GM19452 (cell line): ENCODE measurements at regions not wholly inside any gene's neighbourhood (a gene's known extent, or its start where the extent isn't known, plus 50 kb on each side); places are given as distances from the start of the nearest gene placed in this dataset.
"Not testable (repeated sequence)": the region's sequence is repeated elsewhere in the genome, so short reads cannot be mapped to it uniquely, and the experiment has no call there.

Source experiments
- ATAC-seq: cut with Tn5 transposase; IDR thresholded peaks from one replicate; pipeline ENCODE4 v1.9.1; 2021; ENCODE audit not compliant: unreplicated experiment

DNA sequence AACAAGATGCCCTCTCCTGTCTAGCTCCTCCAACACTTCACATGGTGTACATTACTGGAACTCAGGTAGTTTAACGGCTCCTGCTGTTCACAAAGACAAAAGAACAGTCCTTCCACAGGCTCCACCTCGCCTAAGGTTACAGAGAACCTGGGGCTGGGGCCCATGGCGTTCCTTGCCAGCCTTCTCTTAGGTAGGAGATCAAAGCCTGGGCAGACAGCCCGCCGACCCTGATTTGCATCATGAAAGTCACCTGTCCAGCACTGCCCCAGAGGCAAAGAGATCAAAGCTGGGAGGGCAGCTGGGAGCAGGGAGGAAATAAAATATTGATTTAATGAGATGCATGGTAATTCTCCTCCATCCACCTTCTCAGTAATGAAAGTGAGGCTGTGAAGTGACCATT lies 115.0 kb upstream of the SLIT3 start:
- ATAC-seq: no peak

DNA sequence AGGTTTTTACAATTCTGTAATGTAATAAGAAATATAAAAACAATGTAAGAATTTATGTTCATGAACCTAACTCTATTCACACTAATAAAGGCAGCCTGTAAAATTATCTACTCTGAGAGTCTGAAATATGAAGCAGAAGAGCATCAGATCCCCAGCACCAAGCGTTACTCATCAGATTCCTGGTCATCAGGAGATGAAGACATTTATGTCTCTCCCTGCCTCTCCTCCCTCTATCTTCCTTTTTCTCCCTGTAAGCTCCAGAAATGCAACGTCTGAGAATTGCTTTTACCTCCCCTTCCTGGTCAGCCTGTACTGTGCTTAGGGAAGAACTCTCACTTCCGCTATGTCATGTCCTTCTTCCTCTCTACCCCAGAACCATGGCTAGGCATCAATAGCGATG lies 114.4 kb upstream of the SLIT3 start:
- ATAC-seq: no peak

GRCh38 chr5:169413416-169413815 lies 112.5 kb upstream of the SLIT3 start:
- no peak for ATAC-seq

GRCh38 chr5:169412831-169413230 lies 111.9 kb upstream of the SLIT3 start:
- no peak for ATAC-seq

DNA sequence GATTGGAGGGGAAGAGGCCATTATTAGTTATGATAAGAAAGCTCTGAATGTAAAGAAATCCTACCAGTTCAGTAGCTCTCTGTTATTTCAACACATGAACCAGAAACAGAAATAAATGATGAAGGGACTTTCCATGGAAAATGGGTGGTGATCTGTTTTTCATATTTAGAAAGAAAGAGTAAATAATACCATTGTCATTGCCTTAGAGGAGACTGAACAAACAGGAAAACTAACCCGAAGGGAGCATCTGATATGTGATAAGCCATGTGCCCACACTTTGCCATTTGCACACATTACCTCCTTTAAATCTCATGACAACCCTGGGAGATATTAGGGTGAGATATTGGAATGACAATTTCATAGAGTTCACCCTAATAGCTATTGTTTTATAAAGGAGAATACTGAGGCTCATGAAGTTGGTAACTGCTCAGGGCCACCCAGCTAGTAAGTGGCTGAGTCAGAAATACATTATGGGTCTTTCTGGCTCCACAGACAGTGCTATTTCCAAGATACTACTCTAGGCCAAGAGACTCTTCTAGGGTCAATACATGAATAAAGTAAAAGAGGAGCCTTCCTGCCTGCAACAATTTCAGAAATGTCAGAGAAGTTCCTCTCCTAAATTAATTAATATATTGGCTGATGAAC lies 111.0 kb upstream of the SLIT3 start:
- ATAC-seq: no peak

GRCh38 chr5:169410996-169411783 lies 110.3 kb upstream of the SLIT3 start:
- no peak for ATAC-seq

DNA sequence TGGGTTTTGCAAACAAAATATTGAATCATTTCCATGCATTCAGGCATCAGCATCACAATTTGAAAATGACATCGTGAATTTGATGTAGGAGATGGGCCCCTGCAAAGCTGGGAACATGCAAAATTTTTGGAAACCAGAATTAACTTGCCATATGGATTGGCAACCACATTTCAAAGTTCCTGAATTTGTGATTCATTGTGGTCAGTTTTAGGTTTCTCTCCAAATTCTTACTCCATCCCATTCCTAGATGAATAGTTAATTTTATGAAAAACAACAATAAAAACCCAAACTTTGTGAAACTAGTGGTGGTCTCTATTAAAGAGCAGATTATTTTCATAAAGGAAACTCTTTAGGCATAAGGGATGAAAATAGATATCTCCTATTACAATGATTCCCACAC lies 107.8 kb upstream of the SLIT3 start:
- ATAC-seq: no peak

- ATAC-seq: no peak
These were observed 107.2 kb upstream of the SLIT3 start for GRCh38 chr5:169408171-169408570.

DNA sequence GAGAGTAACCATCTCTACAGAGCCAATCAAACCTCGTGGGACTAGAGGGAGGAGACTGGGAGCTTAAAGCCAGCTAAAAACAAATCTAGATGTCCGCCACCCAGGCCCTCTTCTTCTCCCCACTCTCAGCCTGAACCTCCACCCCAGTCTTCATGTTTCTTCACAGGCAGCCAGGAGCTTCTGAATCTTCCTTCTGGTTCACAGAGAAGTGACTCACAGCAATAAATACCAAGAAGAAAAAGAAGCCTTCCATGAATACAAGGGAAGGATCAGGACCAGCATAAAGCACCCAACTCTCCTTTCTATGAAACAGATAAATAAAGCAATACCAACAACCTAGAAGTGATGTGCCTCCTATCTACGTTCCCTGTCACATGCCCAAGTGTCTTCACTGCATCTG lies 103.3 kb upstream of the SLIT3 start:
- no peak for ATAC-seq

DNA sequence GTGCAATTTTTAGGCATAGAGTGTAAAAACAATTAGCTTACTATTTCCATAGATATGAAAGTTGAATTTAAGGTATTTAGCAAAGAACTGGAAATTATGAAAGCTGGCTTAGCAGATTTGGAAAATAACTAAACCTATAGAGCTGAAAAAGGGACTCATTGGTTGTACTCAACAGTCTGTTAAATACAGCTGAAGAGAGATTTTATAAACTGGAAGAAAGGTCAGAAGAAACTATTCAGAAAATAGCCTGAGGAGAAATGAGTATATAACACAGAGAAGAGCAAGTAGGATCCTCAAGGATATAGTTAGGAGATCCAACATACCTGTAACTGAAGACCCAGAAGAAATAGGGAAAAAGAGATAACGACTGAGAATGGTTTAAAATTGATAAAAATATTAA lies 97.6 kb upstream of the SLIT3 start:
- no peak for ATAC-seq

- ATAC-seq: no peak
These were observed 94.2 kb upstream of the SLIT3 start for GRCh38 chr5:169395136-169395535.

- no peak for ATAC-seq
These were observed 93.4 kb upstream of the SLIT3 start for GRCh38 chr5:169394371-169394770.

DNA sequence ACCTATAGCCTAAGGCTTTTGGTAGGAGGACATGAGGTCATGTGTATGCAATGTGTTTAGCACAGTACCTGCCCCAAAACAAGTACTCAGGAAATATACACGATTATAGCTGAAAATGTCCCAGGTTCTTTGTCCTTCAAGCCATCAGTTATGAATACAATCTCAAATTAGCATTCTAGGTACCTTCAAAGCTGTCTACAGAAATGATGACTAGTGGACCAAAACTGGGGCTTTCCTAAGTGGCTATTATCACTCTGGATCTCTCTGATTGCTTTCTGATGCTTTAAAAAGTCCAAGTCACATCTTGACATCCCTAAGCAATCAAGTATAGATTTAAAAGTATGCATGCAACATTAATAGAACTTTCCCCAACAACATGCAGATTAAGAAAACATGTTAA lies 93.0 kb upstream of the SLIT3 start:
- no peak for ATAC-seq

DNA sequence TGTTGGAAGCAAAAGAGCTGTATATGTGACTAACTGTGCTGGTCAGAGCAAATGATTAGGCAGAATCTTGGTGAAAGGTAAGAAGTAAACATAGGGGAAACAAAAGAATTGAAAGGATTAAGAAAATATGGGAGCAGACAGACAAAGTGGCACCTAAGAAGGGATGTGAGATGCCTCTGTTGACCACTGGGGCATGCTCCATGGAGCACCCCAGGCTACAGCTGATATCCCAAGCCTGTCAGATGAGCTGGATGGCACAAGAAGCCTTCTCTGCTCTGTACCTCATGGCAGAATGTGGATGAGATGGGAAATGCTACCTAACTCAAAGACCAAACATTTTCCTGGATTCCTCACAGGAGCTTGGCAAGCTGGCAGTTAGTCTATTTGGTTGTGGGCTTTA lies 89.3 kb upstream of the SLIT3 start:
- no peak for ATAC-seq

GRCh38 chr5:169389318-169389717 lies 88.4 kb upstream of the SLIT3 start:
- ATAC-seq: no peak

DNA sequence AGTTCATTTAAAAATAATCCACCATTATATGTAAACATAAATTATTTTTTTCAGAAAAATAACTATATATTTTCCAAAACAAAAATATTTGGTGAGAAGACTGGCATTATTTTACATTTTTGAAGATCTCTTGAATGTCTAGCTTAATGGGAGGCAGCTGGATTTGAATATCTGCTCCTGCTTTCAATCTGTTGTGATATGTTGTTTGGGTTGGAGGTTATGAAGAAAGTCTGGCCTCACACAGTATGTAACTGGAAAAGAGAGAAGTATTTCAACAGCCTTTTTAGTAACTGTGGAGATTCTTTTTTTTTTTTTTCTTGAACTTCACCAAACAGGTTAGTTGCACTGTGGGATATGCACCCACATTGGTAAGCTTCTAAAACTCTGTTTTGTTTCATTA lies 84.7 kb upstream of the SLIT3 start:
- ATAC-seq: no peak

DNA sequence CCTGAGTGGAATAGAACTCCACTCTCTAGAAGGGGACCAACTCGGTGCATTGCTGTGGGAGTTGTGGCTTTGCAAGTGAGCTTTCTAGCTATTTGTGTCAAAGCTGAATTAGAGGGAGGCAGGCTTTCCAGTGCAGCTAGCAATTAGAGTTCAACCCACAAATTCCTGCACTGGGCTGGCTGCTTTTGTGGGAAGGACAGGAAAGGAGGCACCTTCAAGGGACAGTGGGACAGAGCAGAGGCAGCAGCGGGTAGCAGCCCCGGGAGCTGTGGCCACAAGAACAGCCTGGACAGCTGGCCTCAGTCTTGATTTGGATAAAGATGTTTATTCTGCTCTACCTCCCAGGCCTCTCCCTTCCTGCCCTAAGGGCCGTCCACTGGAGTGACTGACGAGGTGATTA lies 83.7 kb upstream of the SLIT3 start:
- no peak for ATAC-seq

GRCh38 chr5:169374761-169375160 lies 73.8 kb upstream of the SLIT3 start:
- ATAC-seq: no peak

GRCh38 chr5:169374111-169374510 lies 73.2 kb upstream of the SLIT3 start:
- no peak for ATAC-seq

DNA sequence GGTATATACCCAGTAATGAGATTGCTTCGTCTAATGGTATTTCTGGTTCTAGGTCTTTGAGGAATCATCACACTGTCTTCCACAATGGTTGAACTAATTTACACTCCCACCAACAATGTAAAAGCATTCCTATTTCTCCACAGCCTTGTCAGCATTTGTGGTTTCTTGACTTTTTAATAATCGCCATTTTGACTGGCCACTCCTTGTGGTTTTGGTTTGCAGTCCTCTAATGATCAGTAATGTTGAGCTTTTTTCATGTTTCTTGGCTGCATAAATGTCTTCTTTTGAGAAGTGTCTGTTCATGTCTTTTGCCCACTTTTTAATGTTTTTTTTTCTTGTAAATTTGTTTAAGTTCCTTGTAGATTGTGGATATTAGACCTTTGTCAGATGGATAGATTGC lies 70.9 kb upstream of the SLIT3 start:
- not testable (repeated sequence) for ATAC-seq

- no peak for ATAC-seq
These were observed 68.2 kb upstream of the SLIT3 start for GRCh38 chr5:169369130-169369529.

GRCh38 chr5:169367861-169368260 lies 66.9 kb upstream of the SLIT3 start:
- ATAC-seq: no peak

- ATAC-seq: no peak
These were observed 56.4 kb upstream of the SLIT3 start for GRCh38 chr5:169357291-169357690.
